Body of pancreas (tissue), 4 donors: ENCODE measurements at regions not wholly inside any gene's neighbourhood (a gene's known extent, or its start where the extent isn't known, plus 50 kb on each side); places are given as distances from the start of the nearest gene placed in this dataset.

Experiments used
- ATAC-seq: fragments of 150-250 bp; one replicate; pipeline ENCODE4 v1.9.1; 2016
- DNase-seq, 4 donors: peaks; one replicate each; pipeline ENCODE4 v3.0.0-alpha.2; 2019
- H3K27ac ChIP-seq, 4 donors: fragments of 200-600 bp; sonication (generic); 1 replicate in 3 of 4; 2 replicates in 1 of 4; pipeline versions ENCODE4 v1.5.1 to v1.6.1; 2016 to 2019; ENCODE audit warnings: mild to moderate bottlenecking in 1 of 4, mixed read lengths in 1 of 4, moderate library complexity in 1 of 4
- H3K27me3 ChIP-seq, 2 donors: fragments of 200-600 bp; sonication (generic); one replicate each; pipeline ENCODE4 v1.6.0; 2016; ENCODE audit warnings: mild to moderate bottlenecking in 1 of 2
- H3K36me3 ChIP-seq, 2 donors: fragments of 200-600 bp; sonication (generic); replicated peaks in 1 of 2; 2 replicates each; pipeline ENCODE4 v1.5.1; 2016; ENCODE audit warnings: low read depth in 2 of 2; ENCODE audit not compliant: insufficient read depth in 1 of 2
- H3K4me1 ChIP-seq: fragments of 200-600 bp; sonication (generic); one replicate; pipeline ENCODE4 v1.6.0; 2016
- H3K4me3 ChIP-seq, 2 donors: fragments of 200-600 bp; sonication (generic); 1 replicate in 1 of 2; 2 replicates in 1 of 2; pipeline ENCODE4 v1.5.1; 2016 to 2019
- H3K9me3 ChIP-seq, 3 donors: fragments of 200-600 bp; sonication (generic); 1 replicate in 2 of 3; 2 replicates in 1 of 3; pipeline ENCODE4 v1.5.1; 2016
- POLR2A ChIP-seq, 3 donors: fragments of 450-650 bp; IDR thresholded peaks; one replicate each; pipeline ENCODE4 v1.6.1; 2016; ENCODE audit warnings: antibody characterized with exemption in 3 of 3, mild to moderate bottlenecking in 2 of 3
- WGBS, 2 donors: methylation state at CpG; one replicate each; pipeline ENCODE4 v1.1.5; 2017; 5-methylcytosine and 5-hydroxymethylcytosine counted together
- intact Hi-C: fragments of 100-400 bp; cut with DNase I; formaldehyde crosslinking; loops from one replicate; pipeline ENCODE4 v1.15.1; 2023
- TF ChIP-seq, protein P1 (sequence below), 7 experiments: fragments of 450-650 bp in 4 of 7; fragments of 200-600 bp in 3 of 7; sonication (generic) in 3 of 7; IDR thresholded peaks; one replicate each; pipeline ENCODE4 v1.5.1; 2016 to 2019; ENCODE audit warnings: antibody characterized with exemption in 7 of 7

DNA sequence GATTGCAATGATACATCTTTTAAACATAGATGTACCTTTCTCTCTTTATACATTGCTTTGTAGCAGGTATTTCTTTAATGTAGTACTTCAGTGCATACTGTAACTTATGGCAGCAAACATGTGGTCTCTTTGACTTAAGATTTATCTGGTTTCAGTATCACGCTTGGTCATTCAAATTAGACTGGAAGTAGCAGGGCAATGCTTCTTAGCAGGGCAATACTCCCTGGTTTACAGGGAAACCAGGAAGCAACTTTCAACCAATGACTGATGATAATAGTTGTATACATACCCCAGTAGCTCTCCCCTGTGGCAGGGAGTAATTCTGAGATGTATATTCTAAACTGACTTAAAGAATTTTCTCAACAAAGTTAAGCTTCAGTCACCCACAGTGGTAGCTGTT lies 761.1 kb upstream of the CDH10 start:
- H3K4me3 ChIP-seq: no peak overlapping the region
- H3K9me3 ChIP-seq: no peaks in the 10 kb centered on the region
- no peak for TF ChIP-seq POLR2A (IDR thresholded peaks at IDR 0.05)
- TF ChIP-seq, protein P1, sequence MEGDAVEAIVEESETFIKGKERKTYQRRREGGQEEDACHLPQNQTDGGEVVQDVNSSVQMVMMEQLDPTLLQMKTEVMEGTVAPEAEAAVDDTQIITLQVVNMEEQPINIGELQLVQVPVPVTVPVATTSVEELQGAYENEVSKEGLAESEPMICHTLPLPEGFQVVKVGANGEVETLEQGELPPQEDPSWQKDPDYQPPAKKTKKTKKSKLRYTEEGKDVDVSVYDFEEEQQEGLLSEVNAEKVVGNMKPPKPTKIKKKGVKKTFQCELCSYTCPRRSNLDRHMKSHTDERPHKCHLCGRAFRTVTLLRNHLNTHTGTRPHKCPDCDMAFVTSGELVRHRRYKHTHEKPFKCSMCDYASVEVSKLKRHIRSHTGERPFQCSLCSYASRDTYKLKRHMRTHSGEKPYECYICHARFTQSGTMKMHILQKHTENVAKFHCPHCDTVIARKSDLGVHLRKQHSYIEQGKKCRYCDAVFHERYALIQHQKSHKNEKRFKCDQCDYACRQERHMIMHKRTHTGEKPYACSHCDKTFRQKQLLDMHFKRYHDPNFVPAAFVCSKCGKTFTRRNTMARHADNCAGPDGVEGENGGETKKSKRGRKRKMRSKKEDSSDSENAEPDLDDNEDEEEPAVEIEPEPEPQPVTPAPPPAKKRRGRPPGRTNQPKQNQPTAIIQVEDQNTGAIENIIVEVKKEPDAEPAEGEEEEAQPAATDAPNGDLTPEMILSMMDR (IDR thresholded peaks at IDR 0.05): no peak
- no peaks in the 10 kb centered on the region for H3K36me3 ChIP-seq
- ATAC-seq: no peak
- WGBS, 2 donors: 47 to 64% methylated on average over 1 of the region's 1 CpG
- H3K27ac ChIP-seq: no peak overlapping the region
- no peaks in the 10 kb centered on the region for H3K4me1 ChIP-seq
- H3K27me3 ChIP-seq: no peaks in the 10 kb centered on the region
- intact Hi-C loops: no loop called here
- no peak for DNase-seq

DNA sequence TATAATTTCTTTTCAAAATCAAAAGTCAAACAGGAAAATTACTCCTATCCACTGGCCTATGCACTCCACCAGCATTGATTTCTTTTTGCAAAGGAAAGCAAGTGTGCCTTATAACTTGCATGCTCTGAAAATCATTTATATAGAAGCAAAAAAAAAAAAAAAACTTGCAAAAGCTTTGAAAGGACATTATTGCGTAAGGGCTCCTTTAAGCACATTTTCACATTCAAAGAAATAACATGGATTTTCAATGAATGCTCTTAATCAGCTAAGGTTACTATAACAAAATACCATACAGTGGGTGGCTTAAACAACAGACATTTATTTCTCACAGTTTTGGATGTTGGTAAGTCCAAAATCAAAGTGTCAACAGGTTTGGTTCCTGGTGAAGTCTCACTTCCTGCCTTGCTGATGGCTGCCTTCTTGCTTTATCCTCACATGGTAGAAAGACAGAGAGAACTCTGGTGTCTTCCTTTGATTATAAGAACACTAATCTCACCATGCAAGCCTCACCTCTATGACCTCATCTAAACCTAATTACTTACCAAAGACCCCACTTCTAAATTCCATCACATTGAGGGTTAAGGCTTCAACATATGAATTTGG lies 755.2 kb upstream of the CDH10 start:
- ATAC-seq: no peak
- H3K9me3 ChIP-seq: no peaks in the 10 kb centered on the region
- H3K27ac ChIP-seq: no peak overlapping the region
- DNase-seq: no peak
- H3K36me3 ChIP-seq: no peaks in the 10 kb centered on the region
- H3K4me1 ChIP-seq: no peaks in the 10 kb centered on the region
- no peaks in the 10 kb centered on the region for H3K27me3 ChIP-seq
- H3K4me3 ChIP-seq: no peak overlapping the region
- 77 to 93% methylated on average over 1 of the region's 1 CpG for WGBS, 2 donors
- intact Hi-C loops: no loop called here
- no peak for TF ChIP-seq POLR2A (IDR thresholded peaks at IDR 0.05)
- TF ChIP-seq, protein P1 (IDR thresholded peaks at IDR 0.05): no peak

DNA sequence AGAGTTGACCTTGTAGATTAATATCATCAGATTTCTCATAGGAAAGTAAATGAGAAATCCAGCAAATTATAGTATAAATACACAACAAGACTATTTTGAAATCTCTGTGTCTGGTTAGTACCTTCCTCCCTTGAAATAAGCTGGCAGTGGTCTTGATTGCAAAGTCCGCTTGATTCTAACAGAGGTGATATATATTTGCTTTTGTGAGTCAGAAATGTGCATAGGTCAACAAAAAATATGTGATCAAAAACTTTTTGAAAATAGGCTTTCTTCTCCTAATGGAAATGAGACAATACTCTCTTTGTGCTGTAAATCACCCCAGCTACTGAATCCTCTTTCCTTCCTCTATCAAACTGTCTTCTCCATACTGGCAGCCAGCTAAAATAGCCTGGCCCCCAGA lies 749.2 kb upstream of the CDH10 start:
- intact Hi-C loops: no loop called here
- Histone ChIP-seq H3K27me3 (no peaks in the 10 kb centered on the region), H3K27ac (no peak overlapping the region), H3K4me3 (no peak overlapping the region), H3K9me3 (no peaks in the 10 kb centered on the region), H3K4me1 (no peaks in the 10 kb centered on the region), H3K36me3 (no peaks in the 10 kb centered on the region)
- ATAC-seq (no peak), DNase-seq (no peak)
- WGBS, 2 donors: 21 to 26% methylated on average over 1 of the region's 1 CpG
- TF ChIP-seq, protein P1 (IDR thresholded peaks at IDR 0.05): no peak
- no peak for TF ChIP-seq POLR2A (IDR thresholded peaks at IDR 0.05)

DNA sequence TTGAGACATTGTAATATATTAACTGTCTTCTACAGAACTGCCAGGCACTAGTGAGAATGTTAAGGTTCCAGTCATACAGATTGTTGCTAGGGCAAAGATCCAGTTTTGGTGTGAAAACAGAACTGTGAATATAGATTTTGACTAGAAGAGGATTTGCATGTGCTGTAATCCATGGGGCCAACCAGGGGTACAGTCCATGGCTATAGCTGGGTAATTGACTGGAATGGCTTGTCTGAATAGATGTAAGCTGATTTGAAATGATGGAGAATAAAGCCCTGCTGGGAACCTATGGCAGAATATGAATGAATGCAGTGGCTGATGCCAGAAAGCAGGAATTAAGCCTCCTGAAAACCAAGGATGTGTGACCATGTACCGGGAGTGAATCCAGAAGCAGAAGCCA lies 748.5 kb upstream of the CDH10 start:
- TF ChIP-seq, protein P1 (IDR thresholded peaks at IDR 0.05): no peak
- TF ChIP-seq POLR2A (IDR thresholded peaks at IDR 0.05): no peak
- H3K4me1 ChIP-seq: no peaks in the 10 kb centered on the region
- DNase-seq (no peak), ATAC-seq (no peak)
- no peak overlapping the region for H3K4me3 ChIP-seq
- WGBS, 2 donors: 71 to 80% methylated on average over 1 of the region's 1 CpG
- no peaks in the 10 kb centered on the region for H3K9me3 ChIP-seq
- no peaks in the 10 kb centered on the region for H3K27me3 ChIP-seq
- H3K27ac ChIP-seq: no peak overlapping the region
- intact Hi-C loops: no loop called here
- no peaks in the 10 kb centered on the region for H3K36me3 ChIP-seq

DNA sequence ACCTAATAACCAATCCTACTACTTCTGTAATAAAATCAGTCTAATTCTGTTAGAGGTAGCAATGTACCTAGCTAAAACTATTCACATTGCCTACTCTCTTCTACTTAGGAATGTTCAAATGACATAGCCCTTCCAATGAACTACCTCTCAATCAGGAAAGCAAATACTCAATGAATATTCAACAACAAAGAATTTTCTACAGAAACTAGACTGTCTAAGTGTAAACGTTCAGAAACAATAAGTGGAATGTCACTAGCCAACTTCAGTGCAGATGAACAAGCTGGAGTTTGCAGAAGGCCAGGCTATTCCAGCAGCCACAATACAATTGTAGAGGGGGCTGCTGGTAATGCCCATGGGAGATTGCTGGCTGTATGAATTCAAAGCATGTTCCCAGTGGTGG lies 743.2 kb upstream of the CDH10 start:
- Histone ChIP-seq H3K27ac (no peak overlapping the region), H3K4me3 (no peak overlapping the region), H3K4me1 (no peaks in the 10 kb centered on the region), H3K36me3 (no peaks in the 10 kb centered on the region), H3K9me3 (peaks cover 0 to 4% (median 0%) of the 10 kb centered on the region in 3 donors), H3K27me3 (no peaks in the 10 kb centered on the region)
- ATAC-seq (no peak), DNase-seq (no peak)
- intact Hi-C loops: no loop called here
- WGBS, 2 donors: 6 to 18% methylated on average over 1 of the region's 1 CpG
- TF ChIP-seq, protein P1 (IDR thresholded peaks at IDR 0.05): no peak
- no peak for TF ChIP-seq POLR2A (IDR thresholded peaks at IDR 0.05)
